Posterior vena cava (tissue), 2 donors: ENCODE measurements at regions not wholly inside any gene's neighbourhood (a gene's known extent, or its start where the extent isn't known, plus 50 kb on each side); places are given as distances from the start of the nearest gene placed in this dataset.

Experiments
- DNase-seq: peaks from one replicate; pipeline ENCODE4 v3.0.0-alpha.2; 2020; ENCODE audit warnings: low spot score
- intact Hi-C, 2 donors: fragments of 100-400 bp; cut with DNase I; formaldehyde crosslinking; loops; one replicate each; pipeline versions ENCODE4 v1.14.1 to v1.14.2; 2022 to 2023
- donor health status: DM: yes; HTN: yes; CAD: no.
- donor health status: DM: yes; HTN: yes; CAD: no.

DNA sequence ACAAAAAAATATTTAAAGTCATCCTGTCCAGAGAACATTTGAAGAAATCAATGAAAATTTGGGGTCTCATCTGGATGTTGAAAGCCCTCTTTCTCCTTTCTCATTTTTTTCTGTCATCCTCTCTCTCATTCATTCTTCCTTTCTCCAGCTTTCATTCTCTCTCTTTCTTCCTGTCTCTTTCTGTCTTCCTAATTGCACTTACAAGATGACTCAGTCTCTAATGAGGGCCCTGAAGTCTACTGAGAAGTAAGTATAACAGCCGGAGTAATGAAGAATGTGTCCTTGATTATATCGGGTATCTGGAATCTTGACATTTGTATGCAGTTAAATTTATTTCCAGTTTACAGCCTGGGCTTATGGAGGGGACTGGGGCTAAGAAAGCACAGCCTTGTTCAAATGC, 232.2 kb upstream of the SULF2 start:
- intact Hi-C loops, result no loop called here
- no peak for DNase-seq

- no peak for DNase-seq
- intact Hi-C loops, result no loop called here
These were observed 230.9 kb upstream of the SULF2 start for GRCh38 chr20:48015943-48016723.

DNA sequence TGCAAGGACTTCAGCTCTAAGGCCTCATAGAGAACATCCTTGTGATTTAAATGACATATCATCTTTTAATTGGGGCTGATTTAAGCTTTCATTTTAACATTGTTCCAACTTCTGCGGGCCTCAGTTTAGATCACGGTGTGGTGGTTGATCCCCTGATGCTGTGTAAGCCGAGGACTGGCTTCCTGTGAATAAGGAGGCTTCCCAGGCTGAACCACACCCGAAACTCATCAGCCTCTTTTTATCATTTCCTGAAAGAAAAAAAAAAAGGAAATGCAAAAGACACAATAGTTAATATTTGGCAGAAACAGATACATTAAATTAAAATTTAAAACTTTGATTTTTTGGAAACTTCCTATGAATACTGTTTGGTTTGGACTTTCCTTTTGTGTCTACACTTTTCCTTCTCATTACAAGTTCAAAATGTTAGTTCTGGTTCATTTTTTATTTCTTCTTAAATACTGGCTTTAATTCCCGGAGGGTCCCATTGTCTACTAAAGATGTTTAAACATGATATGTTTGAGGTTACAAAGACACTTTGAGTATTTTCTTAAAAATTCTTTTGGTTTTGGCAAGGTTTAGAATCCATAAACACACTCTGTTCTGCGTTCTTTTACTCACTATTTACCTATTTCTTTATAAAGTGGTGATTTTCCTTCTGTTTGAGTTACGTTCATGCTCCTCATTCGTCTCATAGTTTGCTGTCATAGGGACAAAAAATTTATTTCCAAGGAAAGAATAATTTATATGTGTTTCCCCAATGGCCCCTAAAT, 230.0 kb upstream of the SULF2 start:
- no peak for DNase-seq
- intact Hi-C loops, result no loop called here

- intact Hi-C loops, result no loop called here
- DNase-seq, result no peak
These were observed 227.2 kb upstream of the SULF2 start for GRCh38 chr20:48012401-48012974.

DNA sequence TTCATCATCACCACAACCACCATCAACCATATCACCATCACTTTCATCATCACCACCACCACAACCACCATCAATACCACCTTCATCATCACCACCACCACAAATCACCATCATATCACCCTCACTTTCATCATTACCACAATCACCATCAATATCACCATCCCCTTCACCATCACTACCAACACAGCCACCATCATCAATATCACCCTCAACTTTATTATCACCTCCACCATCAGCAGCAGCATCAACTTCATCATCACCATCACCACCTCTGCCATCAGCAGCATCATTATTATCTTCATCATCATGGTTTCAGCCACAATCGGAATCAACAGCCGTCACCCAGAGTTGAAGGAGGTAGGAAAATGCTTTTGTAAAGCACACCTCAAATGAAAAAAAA, 225.7 kb upstream of the SULF2 start:
- intact Hi-C loops, result no loop called here
- no peak for DNase-seq

DNA sequence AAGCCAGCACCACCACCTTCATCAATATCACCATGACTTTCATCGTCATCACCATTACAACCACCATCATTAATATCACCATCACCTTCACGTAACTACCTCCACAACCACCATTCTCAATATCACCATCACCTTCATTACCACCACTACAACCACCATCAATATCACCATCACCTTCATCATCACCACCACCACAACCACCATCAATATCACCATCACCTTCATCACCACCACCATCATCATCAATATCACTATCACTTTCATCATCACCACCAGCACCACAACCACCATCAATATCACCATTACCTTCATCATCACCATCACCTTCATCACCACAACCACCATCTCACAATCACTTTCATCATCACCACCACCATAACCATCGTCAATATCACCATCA, 225.3 kb upstream of the SULF2 start:
- intact Hi-C loops, result no loop called here
- no peak for DNase-seq

DNA sequence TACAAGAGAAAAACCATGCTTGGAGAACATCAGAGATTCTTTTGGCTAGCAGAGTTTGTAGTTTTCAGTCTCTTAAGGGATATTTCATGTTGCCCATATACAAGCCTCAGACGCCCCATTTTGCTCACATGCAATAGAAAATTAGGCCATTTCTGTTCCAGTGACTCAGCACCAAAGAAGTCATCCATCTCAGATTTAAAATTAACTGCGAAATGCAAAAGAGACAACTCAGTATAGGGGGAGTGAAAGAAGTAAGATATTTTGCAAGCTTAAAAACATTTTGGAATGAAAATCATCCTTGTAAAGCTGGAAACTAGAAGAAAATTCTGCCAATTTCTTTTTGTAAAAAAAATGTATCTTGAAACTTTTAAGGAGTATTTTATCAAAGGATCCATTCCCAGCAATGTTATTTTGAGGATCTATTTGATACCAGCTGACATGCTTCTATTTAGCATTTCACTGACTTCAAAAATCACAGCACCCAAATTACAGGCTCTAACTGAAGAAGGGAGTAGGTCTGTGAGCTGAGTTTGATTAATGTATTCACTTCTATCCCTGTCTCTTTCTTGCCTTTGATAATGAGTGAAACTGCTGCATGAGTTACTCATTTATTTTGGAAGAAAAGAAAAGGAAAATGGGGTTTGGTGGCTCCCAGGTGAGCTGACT, 223.7 kb upstream of the SULF2 start:
- intact Hi-C loops, result no loop called here
- DNase-seq, result no peak

DNA sequence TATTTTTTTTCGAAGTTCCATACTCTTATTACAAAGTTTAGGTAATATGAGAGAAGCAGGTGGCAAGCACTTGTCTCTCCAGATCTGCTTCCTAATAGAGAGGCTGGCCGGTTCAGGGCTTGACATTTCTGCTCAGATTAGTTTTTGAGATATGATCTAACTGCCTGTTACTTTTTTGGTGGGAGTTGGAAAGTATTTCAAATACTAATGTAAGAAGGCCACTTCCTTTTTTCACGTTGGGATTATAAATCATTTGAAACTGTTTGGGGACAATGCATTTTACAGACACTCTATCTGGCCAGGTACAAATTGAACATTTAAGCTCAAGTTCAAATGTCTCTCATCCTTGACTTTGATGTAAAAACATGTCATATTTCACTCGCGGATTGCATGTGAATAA, 222.1 kb upstream of the SULF2 start:
- intact Hi-C loops, result no loop called here

DNA sequence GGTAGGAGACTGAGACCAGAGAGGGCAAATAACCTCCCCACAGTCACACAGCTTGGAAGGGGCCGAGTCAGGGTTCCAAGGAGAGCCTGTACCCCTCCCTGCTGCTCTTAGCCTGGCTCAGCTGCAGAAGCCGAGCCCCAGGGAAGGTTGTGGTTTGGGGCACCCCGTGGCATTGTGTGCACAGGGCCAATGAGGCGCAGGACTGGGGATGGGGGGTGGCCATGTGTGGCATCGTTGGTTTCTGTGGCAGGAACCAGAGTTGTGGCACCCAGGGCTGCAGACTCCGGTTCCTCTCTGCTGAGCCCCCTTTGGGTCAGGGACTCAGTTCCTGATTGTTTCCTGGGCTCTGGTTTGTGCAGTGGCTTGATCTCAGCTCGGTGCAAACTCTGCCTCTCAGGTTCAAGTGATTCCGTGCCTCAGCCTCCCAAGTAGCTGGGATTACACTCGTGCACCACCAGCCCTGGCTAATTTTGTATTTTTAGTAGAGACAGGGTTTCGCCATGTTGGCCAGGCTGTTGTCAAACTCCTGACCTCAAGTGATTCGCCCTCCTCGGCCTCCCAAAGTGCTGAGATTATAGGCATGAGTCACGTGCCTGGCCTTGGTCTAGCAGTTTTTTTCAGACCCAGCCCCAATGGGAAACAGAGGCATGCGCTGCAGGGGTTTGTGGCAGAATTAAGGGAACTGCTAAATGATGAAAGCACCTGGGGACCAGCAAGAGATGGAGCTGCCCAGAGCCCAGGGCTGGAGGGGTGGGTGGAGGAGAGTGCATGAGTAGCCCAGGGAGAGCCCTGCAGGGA, 221.0 kb upstream of the SULF2 start:
- intact Hi-C loops, result no loop called here
- DNase-seq, result no peak

More for the DNA sequence above, 222.1 kb upstream of the SULF2 start:
- DNase-seq, result no peak

GRCh38 chr20:48003021-48003420, 217.7 kb upstream of the SULF2 start:
- intact Hi-C loops, result no loop called here
- no peak for DNase-seq

DNA sequence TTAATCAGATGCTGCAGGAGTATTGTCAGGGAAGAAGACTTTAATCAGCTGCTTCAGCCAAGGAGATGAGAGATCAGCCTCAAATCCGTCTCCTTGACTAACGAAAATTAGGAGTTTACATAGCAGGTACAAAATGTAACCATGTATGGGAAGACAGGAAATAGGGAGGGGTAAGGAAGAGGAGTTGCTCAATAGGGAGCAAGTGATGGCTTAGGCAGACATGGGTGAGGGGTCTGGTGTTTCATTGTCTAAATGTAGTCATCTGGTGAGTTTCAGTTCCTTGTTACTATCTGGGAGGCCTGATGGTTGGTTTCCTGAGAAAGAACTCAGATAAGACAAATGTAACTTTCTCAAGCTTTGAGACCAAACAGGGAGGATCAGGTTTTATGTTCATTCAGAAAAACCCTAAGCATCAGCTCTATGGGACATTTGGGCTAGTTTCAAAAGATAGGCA, 217.3 kb upstream of the SULF2 start:
- intact Hi-C loops, result no loop called here
- DNase-seq, result no peak

GRCh38 chr20:47999166-47999565, 213.9 kb upstream of the SULF2 start:
- DNase-seq, result no peak
- intact Hi-C loops, result no loop called here

DNA sequence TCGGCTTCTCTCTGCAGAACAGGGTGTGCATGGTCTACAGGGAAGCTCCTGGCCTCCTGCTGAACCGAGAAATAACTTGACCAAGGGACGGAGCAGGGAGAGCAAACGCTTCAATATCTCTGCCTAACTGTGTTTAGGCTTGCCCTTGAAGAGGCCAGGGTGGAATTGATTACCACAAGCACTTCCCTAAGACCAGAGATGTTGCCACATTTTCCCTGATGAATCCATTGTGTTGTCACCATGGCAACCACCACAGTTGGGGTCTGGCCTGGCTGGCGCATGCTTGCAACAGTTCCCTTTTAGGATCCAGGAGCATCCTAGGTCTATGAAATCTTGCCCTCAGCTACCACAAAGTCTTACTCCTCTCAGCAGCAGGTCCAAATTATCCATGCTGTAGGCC, 213.5 kb upstream of the SULF2 start:
- intact Hi-C loops, result no loop called here

DNA sequence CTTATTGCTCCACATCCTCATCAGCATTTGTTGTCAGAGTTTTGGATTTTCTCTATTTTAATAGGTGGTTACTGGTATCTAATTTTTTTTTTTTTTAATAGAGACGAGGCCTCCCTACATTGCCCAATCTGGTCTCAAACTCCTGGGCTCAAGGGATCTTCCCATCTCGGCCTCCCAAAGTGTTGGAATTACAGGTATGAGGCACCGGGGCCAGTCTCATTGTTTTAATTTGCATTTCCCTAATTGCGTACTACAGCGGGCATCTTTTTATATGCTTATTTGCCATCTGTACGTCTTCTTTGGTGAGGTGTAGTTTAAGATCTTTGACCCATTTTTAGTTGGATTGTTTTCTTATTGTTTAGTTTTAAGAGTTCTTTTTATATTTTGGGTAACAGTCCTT, 210.4 kb upstream of the SULF2 start:
- no peak for DNase-seq
- intact Hi-C loops, result no loop called here

More for the DNA sequence above, 213.5 kb upstream of the SULF2 start:
- no peak for DNase-seq

- intact Hi-C loops, result no loop called here
- DNase-seq, result no peak
These were observed 208.5 kb upstream of the SULF2 start for GRCh38 chr20:47993817-47994216.

DNA sequence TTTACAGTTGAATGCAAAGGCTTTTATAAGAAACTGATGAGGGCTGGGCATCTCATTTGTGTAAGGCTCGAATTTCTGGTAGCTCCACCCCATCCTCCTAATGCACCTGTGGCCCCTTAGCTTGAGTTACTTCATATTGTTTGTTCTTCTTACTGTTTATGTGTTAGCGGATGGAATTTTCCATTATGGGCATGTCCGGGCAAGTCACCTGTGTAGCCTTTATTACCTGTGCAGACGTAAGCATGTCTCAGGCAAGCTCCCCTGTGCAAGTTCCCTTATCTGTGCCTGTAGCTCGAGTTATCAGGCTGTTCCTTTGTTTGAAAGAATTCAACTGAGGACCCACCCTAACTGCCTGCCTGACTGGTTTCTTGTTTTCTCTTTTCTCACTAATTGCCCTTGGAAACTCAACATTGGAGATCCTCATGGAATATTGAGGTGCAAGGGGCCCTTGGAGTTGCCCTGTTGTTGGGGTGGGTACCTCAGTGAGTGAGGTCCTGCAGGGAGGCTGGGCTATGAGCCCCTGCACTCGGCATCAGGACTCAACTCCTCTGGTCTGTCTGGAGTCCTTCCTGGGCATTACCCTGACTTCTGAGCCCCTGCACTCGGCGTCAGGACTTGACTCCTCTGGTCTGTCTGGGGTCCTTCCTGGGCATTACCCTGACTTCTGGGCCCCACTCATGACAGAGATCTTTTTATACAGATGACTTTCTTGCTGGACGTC, 207.9 kb upstream of the SULF2 start:
- no peak for DNase-seq
- intact Hi-C loops, result no loop called here

DNA sequence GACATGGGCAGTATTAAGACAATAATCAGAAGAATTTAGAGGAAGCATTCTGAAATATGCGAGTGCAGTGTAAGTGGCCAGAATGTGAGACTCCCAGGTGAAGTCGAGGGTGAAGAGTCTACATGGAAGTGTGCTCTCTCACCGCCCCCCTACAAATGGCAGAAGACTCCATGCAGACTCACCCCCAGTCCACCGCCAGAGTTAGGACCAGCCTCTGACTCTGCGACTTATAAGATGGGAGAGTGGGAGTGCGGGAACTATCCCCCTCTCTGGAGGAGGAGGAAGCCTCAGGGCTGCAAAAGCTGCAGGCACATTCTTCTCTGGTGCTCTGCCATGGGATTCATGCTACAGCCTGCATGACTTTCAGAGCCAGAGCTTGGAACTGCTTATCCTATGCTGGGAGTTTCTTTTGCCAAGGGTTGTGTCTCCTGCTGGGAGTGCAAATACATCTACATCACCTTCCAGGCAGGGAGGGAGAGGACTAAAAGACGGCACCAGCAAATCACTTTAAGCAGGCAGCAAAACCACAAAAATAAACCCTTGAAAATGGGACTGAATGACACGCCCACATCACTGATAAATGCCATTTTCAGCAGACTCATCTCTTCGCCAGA, 206.7 kb upstream of the SULF2 start:
- DNase-seq, result no peak
- intact Hi-C loops, result no loop called here

- DNase-seq, result no peak
- intact Hi-C loops, result no loop called here
These were observed 205.3 kb upstream of the SULF2 start for GRCh38 chr20:47990507-47991150.
